CD4-positive, alpha-beta T cell treated with Interferon gamma for 1 hour (primary cell): ENCODE measurements at regions not wholly inside any gene's neighbourhood (a gene's known extent, or its start where the extent isn't known, plus 50 kb on each side); places are given as distances from the start of the nearest gene placed in this dataset.

Experiments
- DNase-seq: peaks from one replicate; pipeline ENCODE4 v3.0.0-alpha.2; 2020

GRCh38 chr9:129469988-129470316 lies 150.9 kb downstream of the C9orf50 start:
- no peak for DNase-seq

DNA sequence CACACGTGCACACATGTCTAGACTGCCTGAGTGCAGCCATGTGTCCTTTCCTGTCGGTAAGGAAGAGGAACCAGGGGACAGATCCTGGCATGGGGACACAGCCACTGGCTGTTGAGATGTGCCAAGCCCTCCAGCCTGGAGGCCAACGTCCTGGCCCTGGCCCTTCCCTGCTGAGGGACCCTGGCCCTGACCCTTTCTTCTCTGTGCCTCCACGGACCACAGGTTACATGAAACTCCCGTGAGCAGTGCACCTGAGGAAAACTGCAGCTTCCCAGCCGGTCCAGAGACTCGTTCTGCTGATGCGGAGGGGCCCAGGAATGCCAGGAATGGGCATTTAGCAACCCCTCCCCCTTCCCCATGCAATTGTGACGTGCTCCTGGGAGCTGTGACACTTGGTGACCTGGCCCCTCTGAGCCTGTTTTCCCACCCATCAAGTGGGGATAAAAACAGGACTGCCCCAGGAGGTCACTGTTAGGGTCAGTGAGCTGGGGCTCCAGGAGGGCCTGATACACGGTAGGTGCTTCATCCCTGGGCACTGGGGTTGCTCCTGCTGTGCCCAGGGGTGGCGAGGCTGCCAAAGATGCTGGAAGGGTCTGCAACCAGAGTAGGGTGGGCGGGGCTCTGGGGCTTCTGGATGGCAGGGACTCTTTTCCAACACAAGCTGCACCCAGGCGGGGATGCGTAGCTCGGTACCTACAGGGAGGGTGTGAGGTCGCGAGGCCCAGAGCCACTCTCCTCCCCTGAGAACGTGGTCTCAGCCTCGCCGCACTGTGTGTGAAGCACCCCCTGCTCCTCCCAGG lies 151.5 kb downstream of the C9orf50 start:
- no peak for DNase-seq

- DNase-seq: no peak
Observed at GRCh38 chr9:129467739-129468666, 152.9 kb downstream of the C9orf50 start.

GRCh38 chr9:129467004-129467588 lies 153.8 kb downstream of the C9orf50 start:
- DNase-seq: no peak

DNA sequence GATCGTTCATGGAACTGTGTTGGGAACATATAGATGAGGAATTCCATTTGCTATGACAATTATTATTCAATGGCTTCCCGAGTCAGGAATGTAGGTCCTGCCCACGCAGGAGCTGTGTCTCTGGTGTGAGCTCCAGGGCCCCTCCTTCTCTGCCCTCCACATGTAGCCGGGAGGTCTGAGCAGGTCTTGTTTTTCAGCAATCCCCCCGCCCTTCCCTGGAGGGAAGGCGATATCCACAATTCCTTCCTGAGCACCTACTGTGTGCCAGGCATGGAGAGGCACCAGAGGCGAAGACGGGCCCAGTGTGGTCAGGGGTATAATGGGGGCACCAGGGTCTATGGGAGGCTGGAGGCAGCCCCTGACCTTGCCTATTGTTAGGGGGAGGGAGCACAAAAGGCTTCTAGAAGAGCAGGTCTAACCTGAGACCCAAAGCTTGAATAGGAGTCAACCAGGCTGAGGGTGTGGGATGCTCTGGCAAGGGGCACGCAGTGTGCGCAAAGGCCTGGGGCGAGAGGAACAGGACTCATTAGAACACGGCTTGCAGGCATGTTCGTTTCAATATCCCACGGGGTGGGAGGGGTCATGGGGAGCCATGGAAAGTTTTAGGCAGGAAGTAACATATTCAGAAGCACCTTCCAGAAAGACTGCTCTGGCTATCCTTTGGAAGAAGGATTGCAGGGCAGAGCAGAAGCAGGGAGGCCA lies 154.9 kb downstream of the C9orf50 start:
- DNase-seq: no peak

DNA sequence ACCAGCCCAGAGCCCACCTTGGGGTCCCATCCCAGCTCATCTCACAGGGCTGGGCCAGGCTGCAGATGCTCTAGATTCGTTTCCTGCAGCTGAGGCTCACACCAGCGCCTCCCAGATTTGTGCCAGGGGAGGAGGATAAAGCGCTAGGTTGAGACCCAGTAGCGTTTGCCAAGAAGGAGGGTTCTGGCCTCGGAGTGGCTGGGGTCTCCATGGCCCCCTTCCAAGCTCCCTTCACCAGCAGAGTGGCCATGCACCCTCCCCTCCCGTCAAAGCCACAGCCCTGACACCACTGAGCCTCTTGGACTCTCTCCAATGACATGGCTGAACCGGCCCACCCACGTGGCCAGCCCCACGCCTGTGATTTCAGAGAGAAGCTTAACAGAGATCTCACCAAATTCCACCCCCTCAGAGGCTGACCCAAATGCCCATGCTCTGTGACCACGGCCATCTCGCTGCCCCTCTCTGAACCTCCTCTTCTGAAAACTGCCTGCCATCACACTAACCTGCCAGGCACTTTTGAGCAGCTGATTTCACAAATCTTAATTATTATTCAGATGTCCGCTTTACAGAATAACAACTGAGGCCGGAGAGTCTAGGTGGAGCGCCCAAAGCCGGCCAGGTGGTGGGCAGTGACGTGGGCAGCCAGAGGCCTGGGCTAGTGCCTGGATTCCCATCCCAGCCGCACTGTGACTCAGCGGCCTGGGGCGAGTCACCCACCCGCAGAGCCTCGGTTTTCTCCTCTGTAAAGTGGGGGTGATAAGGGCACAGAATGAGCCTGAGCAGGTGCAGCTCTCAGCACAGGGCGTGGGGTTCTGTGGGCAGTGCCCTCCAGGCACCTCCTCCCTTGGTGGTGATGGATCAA lies 155.7 kb downstream of the C9orf50 start:
- no peak for DNase-seq

- no peak for DNase-seq
Observed at GRCh38 chr9:129463994-129464393, 156.9 kb downstream of the C9orf50 start.

DNA sequence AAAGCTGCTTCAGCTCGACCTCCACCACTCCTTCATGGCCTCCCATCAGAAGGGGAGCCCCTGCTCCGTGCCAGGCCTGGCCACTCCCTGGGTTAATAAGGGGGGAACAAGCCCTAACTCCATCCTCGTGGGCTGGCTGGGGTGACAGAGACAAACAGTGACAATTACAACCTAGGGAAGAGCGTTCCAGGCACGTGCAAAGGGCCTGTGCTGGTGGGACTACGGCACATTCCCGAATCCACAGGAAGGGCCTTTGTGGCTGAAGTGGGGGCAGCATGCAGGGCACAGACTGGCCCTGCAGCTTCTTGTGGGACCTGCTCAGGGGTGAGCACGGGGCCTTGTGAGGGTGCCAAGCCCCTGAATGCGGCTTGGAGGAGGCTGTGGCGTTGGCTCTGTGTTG lies 157.4 kb downstream of the C9orf50 start:
- DNase-seq: no peak

- DNase-seq: no peak
Observed at GRCh38 chr9:129462360-129462759, 158.5 kb downstream of the C9orf50 start.

- peak; percentile 93 for DNase-seq
Observed at GRCh38 chr9:129460323-129461261, 160.3 kb downstream of the C9orf50 start.

GRCh38 chr9:129459547-129460322 lies 161.2 kb downstream of the C9orf50 start:
- no peak for DNase-seq

GRCh38 chr9:129458663-129459546 lies 162.0 kb downstream of the C9orf50 start:
- peak; percentile 56 for DNase-seq

GRCh38 chr9:129458155-129458661 lies 162.7 kb downstream of the C9orf50 start:
- DNase-seq: peak; percentile 73

GRCh38 chr9:129457325-129457779 lies 163.5 kb downstream of the C9orf50 start:
- DNase-seq: no peak

- DNase-seq: no peak
Observed at GRCh38 chr9:129456549-129457324, 164.2 kb downstream of the C9orf50 start.

DNA sequence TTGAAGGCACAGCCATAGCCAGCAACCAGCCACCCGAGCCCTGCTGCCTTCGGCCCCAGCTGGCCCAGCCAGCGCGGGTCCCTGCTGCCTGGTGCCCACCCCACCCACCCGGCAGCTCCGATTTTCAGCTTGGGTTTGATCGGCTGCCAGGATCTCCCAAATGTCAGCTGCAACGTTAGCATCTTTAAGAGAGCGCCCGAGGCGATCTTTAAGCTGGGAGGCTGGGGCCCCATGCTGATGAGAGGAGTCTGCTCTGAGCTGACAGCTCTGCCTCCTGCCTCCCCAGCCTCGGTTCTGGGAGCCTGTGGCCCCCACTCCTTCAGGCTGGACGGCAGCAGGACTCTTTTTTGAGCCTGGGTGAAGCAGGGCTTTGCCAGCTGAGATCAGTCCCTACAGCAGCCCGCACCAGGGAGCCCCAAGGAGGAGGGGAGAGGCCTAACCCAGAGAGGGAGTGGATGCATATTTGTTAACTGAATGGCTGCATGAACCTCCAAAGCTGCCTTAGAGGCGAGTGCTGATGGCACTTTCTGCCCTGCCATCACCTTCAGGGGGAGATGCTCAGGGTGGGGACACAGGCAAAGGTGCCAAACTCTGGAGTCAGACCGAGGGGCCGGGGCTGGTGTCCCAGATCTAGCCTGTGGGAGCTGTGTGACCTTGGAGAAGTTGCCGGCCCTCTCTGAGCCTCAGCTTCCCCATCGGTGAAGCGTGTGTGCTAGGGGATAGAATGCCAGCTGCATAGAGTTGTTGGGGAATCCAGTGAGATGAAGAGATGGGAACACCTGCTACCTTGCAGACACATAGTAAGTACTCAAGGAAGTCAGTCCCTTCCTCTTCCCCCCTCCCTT lies 165.5 kb downstream of the C9orf50 start:
- no peak for DNase-seq
